Naive thymus-derived CD4-positive, alpha-beta T cell (primary cell): ENCODE measurements at regions not wholly inside any gene's neighbourhood (a gene's known extent, or its start where the extent isn't known, plus 50 kb on each side); places are given as distances from the start of the nearest gene placed in this dataset.

Source experiments
- ATAC-seq: fragments of 150-1000 bp; cut with Tn5 transposase; 2 replicates; pipeline ENCODE4 v1.10.0; 2021; ENCODE audit warnings: mild to moderate bottlenecking, moderate library complexity
- CTCF ChIA-PET: fragments of 350-600 bp; sonication (Branson Sonifier 250); formaldehyde crosslinking; loops from one replicate; lab custom pipeline; 2021; ENCODE audit warnings: antibody characterized with exemption; lab: Charles Lee
- POLR2A ChIA-PET: fragments of 350-600 bp; sonication (Branson Sonifier 250); formaldehyde crosslinking; loops from one replicate; lab custom pipeline; 2021; ENCODE audit warnings: antibody characterized with exemption, inconsistent platforms; lab: Charles Lee
- DNase-seq, 9 donors: peaks; one replicate each; pipeline versions ENCODE4 v3.0.0 to v3.0.0-alpha.2; 2020 to 2022; ENCODE audit warnings: mixed read lengths in 1 of 9
- H3K27ac ChIP-seq: one replicate; pipeline ENCODE4 v1.7.0; 2013; ENCODE audit warnings: mild to moderate bottlenecking, low read depth, low read length, moderate library complexity
- H3K27me3 ChIP-seq, 2 donors: one replicate each; pipeline ENCODE4 v1.7.0; 2013; ENCODE audit warnings: low read length in 2 of 2, mild to moderate bottlenecking in 2 of 2, moderate library complexity in 2 of 2; ENCODE audit not compliant: control insufficient read depth in 2 of 2, insufficient read depth in 2 of 2
- H3K36me3 ChIP-seq, 3 experiments: 1 replicate in 2 of 3; 2 replicates in 1 of 3; pipeline ENCODE4 v1.7.0; 2013; ENCODE audit warnings: low read length in 3 of 3, mild to moderate bottlenecking in 3 of 3, moderate library complexity in 1 of 3; ENCODE audit not compliant: insufficient read depth in 3 of 3, control insufficient read depth in 2 of 3
- H3K4me1 ChIP-seq, 2 donors: one replicate each; pipeline ENCODE4 v1.7.0; 2013; ENCODE audit warnings: low read length in 2 of 2, mild to moderate bottlenecking in 2 of 2, moderate library complexity in 1 of 2; ENCODE audit not compliant: control insufficient read depth in 2 of 2, insufficient read depth in 2 of 2
- H3K4me3 ChIP-seq: 2 replicates; pipeline ENCODE4 v1.7.0; 2013; ENCODE audit warnings: mild to moderate bottlenecking, low read length
- H3K9me3 ChIP-seq, 3 experiments: 1 replicate in 2 of 3; 2 replicates in 1 of 3; pipeline ENCODE4 v1.7.0; 2013; ENCODE audit warnings: low read length in 3 of 3; ENCODE audit not compliant: control insufficient read depth in 2 of 3
- H3K27ac Mint-ChIP-seq, 9 donors: one replicate each; pipeline ENCODE4 v1.8.0; 2020 to 2022; ENCODE audit warnings: mixed read lengths in 9 of 9, mild to moderate bottlenecking in 8 of 9, moderate library complexity in 5 of 9, inconsistent platforms in 2 of 9
- H3K27me3 Mint-ChIP-seq, 5 donors: one replicate each; pipeline ENCODE4 v1.8.0; 2021 to 2022; ENCODE audit warnings: mixed read lengths in 5 of 5, mild to moderate bottlenecking in 1 of 5
- H3K36me3 Mint-ChIP-seq, 5 donors: one replicate each; pipeline ENCODE4 v1.8.0; 2020 to 2022; ENCODE audit warnings: mixed read lengths in 5 of 5, mild to moderate bottlenecking in 3 of 5, inconsistent platforms in 1 of 5
- H3K4me1 Mint-ChIP-seq, 7 donors: one replicate each; pipeline ENCODE4 v1.8.0; 2020 to 2022; ENCODE audit warnings: mixed read lengths in 7 of 7, mild to moderate bottlenecking in 3 of 7, inconsistent platforms in 1 of 7
- H3K4me3 Mint-ChIP-seq, 10 donors: one replicate each; pipeline ENCODE4 v1.8.0; 2020 to 2022; ENCODE audit warnings: mild to moderate bottlenecking in 10 of 10, mixed read lengths in 10 of 10, moderate library complexity in 6 of 10, inconsistent platforms in 2 of 10
- H3K9me3 Mint-ChIP-seq, 11 donors: one replicate each; pipeline ENCODE4 v1.8.0; 2020 to 2022; ENCODE audit warnings: mixed read lengths in 11 of 11, mild to moderate bottlenecking in 4 of 11, inconsistent platforms in 1 of 11, moderate library complexity in 1 of 11
- intact Hi-C, 2 donors: fragments of 100-400 bp; cut with micrococcal nuclease; formaldehyde crosslinking; loops; one replicate each; pipeline ENCODE4 v1.15.1; 2023

DNA sequence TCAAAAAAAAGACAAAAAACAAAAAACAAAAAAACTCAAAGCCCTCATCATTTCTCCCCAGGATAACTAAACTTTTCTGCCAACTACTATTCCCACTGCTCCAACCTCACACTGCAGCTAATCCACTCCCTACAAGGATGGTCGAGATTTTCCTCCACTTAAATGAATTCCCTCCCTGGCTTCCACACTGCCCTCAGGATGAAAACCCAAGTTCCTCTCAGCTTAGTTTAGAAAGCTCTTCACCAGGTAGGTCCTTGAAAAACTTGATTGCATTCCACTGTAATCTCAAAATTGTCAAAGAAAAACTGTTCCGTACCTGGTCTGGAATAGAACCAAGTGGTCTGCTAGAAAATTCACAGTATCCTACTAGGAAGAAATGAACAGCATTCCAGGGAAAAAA is 294.3 kb upstream of the KLF14 start:
- no peak overlapping the region for H3K27ac ChIP-seq
- no peaks in the 10 kb centered on the region for H3K9me3 ChIP-seq
- POLR2A ChIA-PET = no interaction called here
- no peak overlapping the region for H3K4me3 ChIP-seq
- H3K4me1 ChIP-seq = peaks cover 51 to 53% of the 10 kb centered on the region in 2 donors
- DNase-seq (no peak), ATAC-seq (no peak)
- no peaks in the 10 kb centered on the region for H3K36me3 ChIP-seq
- Mint-ChIP-seq H3K27ac (peak overlapping the region in 6 of 9 donors; percentile 35 to 79 (median 42)), H3K27me3 (no peaks in the 10 kb centered on the region), H3K9me3 (peaks cover 0 to 6% (median 0%) of the 10 kb centered on the region in 11 donors), H3K36me3 (peaks cover 8 to 29% (median 24%) of the 10 kb centered on the region in 5 donors), H3K4me1 (peaks cover 48 to 99% (median 94%) of the 10 kb centered on the region in 7 donors), H3K4me3 (peak overlapping the region in 7 of 10 donors; percentile 7 to 54 (median 40))
- intact Hi-C loops = no loop called here
- no peaks in the 10 kb centered on the region for H3K27me3 ChIP-seq
- CTCF ChIA-PET = no interaction called here

DNA sequence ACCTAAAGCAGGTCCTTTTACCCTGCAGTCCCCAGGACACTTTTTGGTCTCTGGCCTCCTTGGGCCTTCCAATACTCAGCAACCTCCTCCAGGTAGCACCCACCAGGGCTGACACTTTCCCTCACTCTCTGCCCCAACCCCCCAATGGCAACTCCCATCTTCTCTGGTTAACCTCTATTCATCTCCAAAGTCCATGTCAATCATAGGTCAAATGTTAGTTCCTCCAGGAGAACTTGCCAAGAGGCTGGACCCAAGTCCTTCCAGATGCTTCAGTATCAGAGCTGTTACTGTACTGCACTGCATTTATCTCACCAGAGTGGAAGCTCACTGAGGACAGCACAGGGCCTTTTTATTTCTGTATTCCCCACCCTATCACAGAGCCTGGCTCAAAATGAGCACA is 295.0 kb upstream of the KLF14 start:
- Histone ChIP-seq H3K4me1 (peaks cover 53 to 54% of the 10 kb centered on the region in 2 donors), H3K9me3 (no peaks in the 10 kb centered on the region), H3K27ac (no peak overlapping the region), H3K27me3 (no peaks in the 10 kb centered on the region), H3K36me3 (no peaks in the 10 kb centered on the region), H3K4me3 (no peak overlapping the region)
- ChIA-PET CTCF (interaction anchor here (1.1 kb wide), 1 partner anchor 132 kb away, joined by 3 read pairs; no protein-coding TSS in a partner anchor), POLR2A (no interaction called here)
- Mint-ChIP-seq H3K4me3 (peak overlapping the region in 8 of 10 donors; percentile 0 to 62 (median 40)), H3K9me3 (peaks cover 0 to 6% (median 0%) of the 10 kb centered on the region in 11 donors), H3K36me3 (peaks cover 7 to 24% (median 19%) of the 10 kb centered on the region in 5 donors), H3K27me3 (no peaks in the 10 kb centered on the region), H3K27ac (peak overlapping the region in 8 of 9 donors; percentile 2 to 82 (median 51)), H3K4me1 (peaks cover 52 to 99% (median 94%) of the 10 kb centered on the region in 7 donors)
- intact Hi-C loops = no loop called here
- ATAC-seq = no peak
- DNase-seq = no peak

DNA sequence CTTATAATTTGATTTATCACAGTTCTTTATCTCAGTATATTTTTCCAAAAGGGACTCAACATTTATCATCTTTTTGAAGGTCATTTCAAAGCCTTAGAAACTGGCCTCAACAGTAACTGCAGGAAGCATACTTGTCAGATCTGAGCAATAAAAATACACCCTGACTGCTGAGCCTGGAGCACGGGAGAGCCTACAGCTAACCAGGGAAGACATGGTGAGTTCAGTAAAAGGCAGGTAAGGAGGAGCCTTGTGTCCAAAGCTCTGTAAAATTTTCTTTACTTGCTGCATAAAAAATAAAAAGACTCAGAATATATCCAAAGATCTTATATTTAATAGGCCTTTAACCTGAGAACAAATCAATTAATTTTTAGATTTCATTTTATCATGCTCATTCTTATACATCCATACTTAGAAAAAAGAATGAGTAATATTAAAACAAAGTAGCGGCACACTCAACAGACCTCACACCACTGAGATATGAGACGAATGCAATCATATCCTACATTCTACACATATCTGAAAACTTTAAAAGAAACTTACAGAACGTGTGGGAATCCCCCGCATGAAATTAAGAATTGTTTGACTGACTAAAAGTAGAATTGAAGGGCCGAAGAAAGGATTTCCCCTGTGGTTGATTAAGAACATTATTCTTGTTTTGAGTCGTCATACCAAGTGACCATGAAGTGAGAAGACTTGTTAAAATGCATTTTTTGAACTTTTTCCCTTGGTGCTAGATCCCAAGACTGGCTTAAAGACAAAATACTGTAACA is 296.4 kb upstream of the MKLN1 start:
- ChIA-PET CTCF (interaction anchor here (1.6 kb wide), 1 partner anchor 10 kb away, joined by 3 read pairs; no protein-coding TSS in a partner anchor), POLR2A (no interaction called here)
- Histone ChIP-seq H3K4me3 (no peak overlapping the region), H3K4me1 (peaks cover 45 to 53% of the 10 kb centered on the region in 2 donors), H3K27ac (no peak overlapping the region), H3K9me3 (no peaks in the 10 kb centered on the region), H3K36me3 (no peaks in the 10 kb centered on the region), H3K27me3 (no peaks in the 10 kb centered on the region)
- H3K9me3 Mint-ChIP-seq = peaks cover 0 to 4% (median 0%) of the 10 kb centered on the region in 11 donors
- peak; percentile 33 for ATAC-seq
- H3K4me3 Mint-ChIP-seq = peak overlapping the region; percentile 25 to 80 (median 69)
- peak overlapping the region in 8 of 9 donors; percentile 24 to 86 (median 78) for H3K27ac Mint-ChIP-seq
- DNase-seq = no peak
- H3K36me3 Mint-ChIP-seq = peaks cover 5 to 20% (median 15%) of the 10 kb centered on the region in 5 donors
- intact Hi-C loops = loop anchor here in 1 of 2 donors (1.0 to 5.0 kb wide), 4 partner anchors 20 to 119 kb away; no protein-coding TSS in a partner anchor
- H3K4me1 Mint-ChIP-seq = peaks cover 57 to 96% (median 94%) of the 10 kb centered on the region in 7 donors
- H3K27me3 Mint-ChIP-seq = no peaks in the 10 kb centered on the region

DNA sequence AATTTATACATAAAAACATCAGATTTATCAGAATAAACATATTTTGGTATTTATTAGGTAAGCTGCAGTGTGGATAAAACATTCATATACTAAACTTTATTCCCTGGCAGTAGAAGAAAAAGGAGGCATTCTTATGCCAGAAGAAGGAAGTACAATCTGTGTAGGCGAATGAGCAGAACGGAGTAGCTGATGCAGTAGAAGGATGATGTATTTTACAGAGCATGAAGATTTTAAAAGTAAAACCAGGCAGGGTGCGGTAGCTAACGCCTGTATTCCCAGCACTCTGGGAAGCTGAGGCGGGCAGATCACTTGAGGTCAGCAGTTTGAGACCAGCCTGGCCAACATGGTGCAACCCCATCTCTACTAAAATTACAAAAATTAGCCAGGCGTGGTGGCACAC is 294.9 kb upstream of the MKLN1 start:
- no peaks in the 10 kb centered on the region for H3K36me3 ChIP-seq
- H3K27me3 Mint-ChIP-seq = no peaks in the 10 kb centered on the region
- ATAC-seq (no peak), DNase-seq (no peak)
- H3K27ac ChIP-seq = no peak overlapping the region
- ChIA-PET CTCF (interaction anchor here (0.8 kb wide), 1 partner anchor 136 kb away, joined by 3 read pairs; no protein-coding TSS in a partner anchor), POLR2A (no interaction called here)
- peak overlapping the region in 7 of 10 donors; percentile 2 to 80 (median 62) for H3K4me3 Mint-ChIP-seq
- H3K9me3 ChIP-seq = no peaks in the 10 kb centered on the region
- H3K4me1 Mint-ChIP-seq = peaks cover 60 to 95% (median 92%) of the 10 kb centered on the region in 7 donors
- H3K36me3 Mint-ChIP-seq = peaks cover 5 to 21% (median 15%) of the 10 kb centered on the region in 5 donors
- H3K27me3 ChIP-seq = no peaks in the 10 kb centered on the region
- peak overlapping the region in 4 of 9 donors; percentile 3 to 67 (median 32) for H3K27ac Mint-ChIP-seq
- H3K9me3 Mint-ChIP-seq = peaks cover 0 to 4% (median 0%) of the 10 kb centered on the region in 11 donors
- H3K4me1 ChIP-seq = peaks cover 41 to 47% of the 10 kb centered on the region in 2 donors
- H3K4me3 ChIP-seq = no peak overlapping the region
- intact Hi-C loops = loop anchor here in 1 of 2 donors (5.0 kb wide), 1 partner anchor 120 kb away; no protein-coding TSS in a partner anchor

DNA sequence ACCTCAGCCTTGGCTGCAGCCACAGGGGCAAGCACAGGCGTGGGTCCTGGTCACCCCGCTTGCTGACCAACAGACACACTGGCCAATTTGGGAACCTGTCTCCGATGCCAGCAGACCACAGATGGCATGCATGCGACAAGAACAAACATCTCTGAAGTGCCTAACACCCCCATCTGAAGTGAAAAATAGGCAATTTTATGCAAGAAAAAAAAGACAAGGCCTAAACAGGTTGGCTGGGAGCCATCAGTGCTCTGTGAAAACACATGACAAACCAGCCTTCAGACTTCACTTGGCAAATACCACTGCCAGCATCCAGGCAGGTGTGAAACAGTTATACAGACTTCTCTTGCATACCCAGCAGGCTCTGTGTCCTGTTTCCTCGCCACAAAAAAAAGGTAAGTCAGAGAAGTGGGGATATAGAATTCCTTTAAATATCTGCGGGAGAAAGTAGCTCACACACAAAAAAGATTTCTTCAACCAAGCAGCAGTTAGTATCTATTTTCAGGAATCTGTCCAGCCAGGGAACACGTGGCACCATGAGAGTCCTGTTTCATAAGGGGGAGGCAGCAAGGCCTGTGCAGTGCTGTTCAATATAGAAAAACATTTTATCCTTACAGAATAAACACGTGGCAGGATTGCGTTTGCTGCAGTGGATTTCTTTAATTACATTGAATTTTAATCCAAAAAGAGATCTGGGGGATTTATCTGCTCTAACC is 293.4 kb upstream of the MKLN1 start:
- Mint-ChIP-seq H3K27ac (peak overlapping the region in 3 of 9 donors; percentile 32 to 71 (median 68)), H3K36me3 (peaks cover 0 to 17% (median 10%) of the 10 kb centered on the region in 5 donors), H3K4me1 (peaks cover 58 to 95% (median 92%) of the 10 kb centered on the region in 7 donors), H3K27me3 (no peaks in the 10 kb centered on the region), H3K4me3 (peak overlapping the region in 8 of 10 donors; percentile 1 to 57 (median 46)), H3K9me3 (peaks cover 0 to 3% (median 0%) of the 10 kb centered on the region in 11 donors)
- H3K27me3 ChIP-seq = no peaks in the 10 kb centered on the region
- CTCF ChIA-PET = no interaction called here
- DNase-seq (no peak), ATAC-seq (peak; percentile 16)
- H3K27ac ChIP-seq = no peak overlapping the region
- H3K9me3 ChIP-seq = no peaks in the 10 kb centered on the region
- intact Hi-C loops = loop anchor here (2.0 to 5.0 kb wide), 2 partner anchors 14 to 122 kb away; no protein-coding TSS in a partner anchor
- H3K4me1 ChIP-seq = peaks cover 36 to 37% of the 10 kb centered on the region in 2 donors
- POLR2A ChIA-PET = no interaction called here
- H3K4me3 ChIP-seq = no peak overlapping the region
- no peaks in the 10 kb centered on the region for H3K36me3 ChIP-seq

DNA sequence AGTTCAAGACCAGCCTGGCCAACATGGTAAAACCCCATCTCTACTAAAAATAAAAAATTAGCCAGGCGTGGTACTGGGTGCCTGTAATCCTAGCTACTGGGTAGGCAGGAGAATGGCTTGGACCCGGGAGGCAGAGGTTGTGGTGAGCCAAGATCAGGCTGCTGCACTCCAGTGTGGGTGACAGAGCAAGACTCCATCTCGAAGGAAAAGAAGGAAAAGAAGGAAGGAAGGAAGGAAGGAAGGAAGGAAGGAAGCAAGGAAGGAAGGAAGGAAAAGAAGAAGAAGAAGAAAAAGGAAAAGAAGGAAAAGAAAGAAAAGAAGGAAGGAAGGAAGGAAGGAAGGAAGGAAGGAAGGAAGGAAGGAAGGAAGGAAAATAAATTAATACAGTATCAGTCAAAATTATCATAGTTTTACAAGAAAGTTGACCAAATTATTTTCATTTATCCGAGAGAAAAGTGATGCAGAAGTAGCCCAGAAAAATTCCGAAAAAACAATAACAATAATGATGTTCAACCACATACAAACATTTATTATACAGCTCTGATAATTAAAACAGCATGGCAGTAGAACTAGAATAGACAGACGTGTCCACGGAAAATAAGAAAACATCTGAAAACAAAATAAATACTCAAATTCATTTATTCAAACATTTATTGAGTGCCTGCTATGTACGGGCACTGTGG is 292.4 kb upstream of the MKLN1 start:
- ChIA-PET POLR2A (interaction anchor here (0.8 kb wide), 1 partner anchor 162 kb away, joined by 7 read pairs; no protein-coding TSS in a partner anchor), CTCF (no interaction called here)
- Mint-ChIP-seq H3K9me3 (peaks cover 0 to 3% (median 0%) of the 10 kb centered on the region in 11 donors), H3K27ac (peak overlapping the region in 1 of 9 donors; percentile 38), H3K4me3 (peak overlapping the region in 4 of 10 donors; percentile 6 to 62 (median 56)), H3K27me3 (no peaks in the 10 kb centered on the region), H3K36me3 (peaks cover 0 to 14% (median 5%) of the 10 kb centered on the region in 5 donors), H3K4me1 (peaks cover 64 to 95% (median 92%) of the 10 kb centered on the region in 7 donors)
- intact Hi-C loops = loop anchor here in 1 of 2 donors (2.0 kb wide), 1 partner anchor 14 kb away; no protein-coding TSS in a partner anchor
- no peaks in the 10 kb centered on the region for H3K9me3 ChIP-seq
- H3K4me3 ChIP-seq = no peak overlapping the region
- no peaks in the 10 kb centered on the region for H3K27me3 ChIP-seq
- no peak overlapping the region for H3K27ac ChIP-seq
- no peaks in the 10 kb centered on the region for H3K36me3 ChIP-seq
- no peak for DNase-seq
- H3K4me1 ChIP-seq = peaks cover 36 to 42% of the 10 kb centered on the region in 2 donors
- ATAC-seq = no peak
